CD4-positive, alpha-beta memory T cell (primary cell): ENCODE measurements at regions not wholly inside any gene's neighbourhood (a gene's known extent, or its start where the extent isn't known, plus 50 kb on each side); places are given as distances from the start of the nearest gene placed in this dataset.

ENCODE experiments used
- CTCF ChIA-PET: fragments of 350-600 bp; sonication (Branson Sonifier 250); formaldehyde crosslinking; loops from one replicate; lab custom pipeline; 2021; ENCODE audit warnings: inconsistent platforms; ENCODE audit not compliant: partially characterized antibody; lab: Charles Lee
- POLR2A ChIA-PET: fragments of 350-600 bp; sonication (Branson Sonifier 250); formaldehyde crosslinking; loops from one replicate; lab custom pipeline; 2021; ENCODE audit not compliant: partially characterized antibody; lab: Charles Lee
- DNase-seq, 5 donors: peaks; one replicate each; pipeline versions ENCODE4 v3.0.0 to v3.0.0-alpha.2; 2020 to 2022; ENCODE audit warnings: mixed read lengths in 1 of 5
- H3K27ac ChIP-seq: one replicate; pipeline ENCODE4 v1.7.0; 2013; ENCODE audit warnings: low read depth, low read length
- H3K27me3 ChIP-seq: 2 replicates; pipeline ENCODE4 v1.7.0; 2013; ENCODE audit warnings: mild to moderate bottlenecking, low read length, moderate library complexity; ENCODE audit not compliant: insufficient read depth
- H3K36me3 ChIP-seq: 2 replicates; pipeline ENCODE4 v1.7.0; 2013; ENCODE audit warnings: mild to moderate bottlenecking, low read length, moderate library complexity; ENCODE audit not compliant: insufficient read depth
- H3K4me1 ChIP-seq: 2 replicates; pipeline ENCODE4 v1.7.0; 2013; ENCODE audit warnings: mild to moderate bottlenecking, low read length, moderate library complexity; ENCODE audit not compliant: insufficient read depth
- H3K4me3 ChIP-seq, 2 donors: one replicate each; pipeline ENCODE4 v1.7.0; 2013; ENCODE audit warnings: low read length in 2 of 2, mild to moderate bottlenecking in 1 of 2
- H3K9me3 ChIP-seq, 2 donors: one replicate each; pipeline ENCODE4 v1.7.0; 2013; ENCODE audit warnings: low read length in 2 of 2, control low read depth in 1 of 2; ENCODE audit not compliant: control insufficient read depth in 1 of 2
- H3K27ac Mint-ChIP-seq, 7 donors: one replicate each; pipeline ENCODE4 v1.8.0; 2020 to 2021; ENCODE audit warnings: mixed read lengths in 7 of 7, mild to moderate bottlenecking in 6 of 7, inconsistent platforms in 3 of 7, moderate library complexity in 3 of 7
- H3K27me3 Mint-ChIP-seq, 2 donors: one replicate each; pipeline ENCODE4 v1.8.0; 2020 to 2021; ENCODE audit warnings: mixed read lengths in 2 of 2
- H3K36me3 Mint-ChIP-seq, 2 donors: one replicate each; pipeline ENCODE4 v1.8.0; 2020 to 2021; ENCODE audit warnings: mixed read lengths in 2 of 2, inconsistent platforms in 1 of 2, mild to moderate bottlenecking in 1 of 2
- H3K4me1 Mint-ChIP-seq, 4 donors: one replicate each; pipeline ENCODE4 v1.8.0; 2020 to 2021; ENCODE audit warnings: mixed read lengths in 4 of 4, mild to moderate bottlenecking in 1 of 4
- H3K4me3 Mint-ChIP-seq, 8 donors: one replicate each; pipeline ENCODE4 v1.8.0; 2020 to 2021; ENCODE audit warnings: mixed read lengths in 8 of 8, mild to moderate bottlenecking in 7 of 8, moderate library complexity in 6 of 8, inconsistent platforms in 3 of 8
- H3K9me3 Mint-ChIP-seq, 8 donors: one replicate each; pipeline ENCODE4 v1.8.0; 2020 to 2021; ENCODE audit warnings: mixed read lengths in 8 of 8, mild to moderate bottlenecking in 5 of 8, inconsistent platforms in 3 of 8, moderate library complexity in 1 of 8
- intact Hi-C: fragments of 100-400 bp; cut with micrococcal nuclease; formaldehyde crosslinking; loops from one replicate; pipeline ENCODE4 v1.15.1; 2023

DNA sequence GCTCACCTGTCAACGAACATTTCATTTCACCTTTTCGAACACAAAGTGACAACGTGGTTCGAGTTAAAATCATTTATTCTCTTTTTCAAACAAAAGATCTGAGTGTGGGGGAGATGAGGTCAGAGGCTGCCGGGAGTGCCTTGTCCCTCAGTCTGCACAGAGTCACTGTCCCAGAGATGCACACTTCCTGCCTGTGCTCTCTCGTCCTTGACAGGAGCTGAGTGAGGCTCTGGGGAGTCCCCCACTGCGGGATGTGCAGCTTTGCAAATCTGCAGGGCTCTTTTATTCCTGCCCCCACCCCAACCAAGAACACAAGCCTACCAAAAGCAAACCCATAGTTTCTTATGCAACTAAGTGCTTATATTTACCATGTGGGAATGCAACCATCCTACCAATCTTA, 497.8 kb downstream of the EIPR1 start:
- H3K27me3 ChIP-seq: no peaks in the 10 kb centered on the region
- Mint-ChIP-seq H3K27me3 (peaks cover 0 to 2% of the 10 kb centered on the region in 2 donors), H3K4me1 (no peaks in the 10 kb centered on the region), H3K4me3 (no peak overlapping the region), H3K36me3 (no peaks in the 10 kb centered on the region), H3K9me3 (peaks cover 0 to 13% (median 4%) of the 10 kb centered on the region in 8 donors), H3K27ac (no peak overlapping the region)
- H3K36me3 ChIP-seq: no peaks in the 10 kb centered on the region
- H3K4me1 ChIP-seq: no peaks in the 10 kb centered on the region
- intact Hi-C loops: no loop called here
- no peak overlapping the region for H3K27ac ChIP-seq
- no peak for DNase-seq
- H3K9me3 ChIP-seq: no peaks in the 10 kb centered on the region
- H3K4me3 ChIP-seq: no peak overlapping the region
- CTCF ChIA-PET: no interaction called here
- POLR2A ChIA-PET: no interaction called here

DNA sequence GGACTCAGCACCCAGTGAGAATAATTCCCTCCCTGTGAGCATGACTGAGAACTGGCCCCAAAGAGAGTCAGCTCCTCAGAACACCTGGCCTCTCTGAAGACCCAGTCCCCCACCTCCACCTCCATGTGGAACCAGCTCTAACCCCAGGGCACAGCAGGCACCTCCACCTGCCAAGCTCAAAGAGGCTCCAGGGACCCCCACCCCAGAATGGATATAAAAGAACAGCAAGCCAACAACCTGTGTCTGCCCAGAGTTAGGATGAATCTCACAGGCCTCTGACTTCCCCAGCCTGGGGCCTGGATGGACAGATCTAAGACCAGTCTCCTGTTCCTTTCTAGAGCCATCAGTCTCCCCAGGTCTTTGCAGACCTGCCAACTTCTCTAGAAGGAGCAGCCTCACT, 498.5 kb downstream of the EIPR1 start:
- Histone ChIP-seq H3K4me3 (no peak overlapping the region), H3K27ac (no peak overlapping the region), H3K9me3 (no peaks in the 10 kb centered on the region), H3K4me1 (no peaks in the 10 kb centered on the region), H3K27me3 (no peaks in the 10 kb centered on the region), H3K36me3 (no peaks in the 10 kb centered on the region)
- no peaks in the 10 kb centered on the region for H3K4me1 Mint-ChIP-seq
- H3K27ac Mint-ChIP-seq: no peak overlapping the region
- no peak for DNase-seq
- POLR2A ChIA-PET: no interaction called here
- no peak overlapping the region for H3K4me3 Mint-ChIP-seq
- CTCF ChIA-PET: no interaction called here
- intact Hi-C loops: no loop called here
- H3K36me3 Mint-ChIP-seq: no peaks in the 10 kb centered on the region
- peaks cover 0 to 13% (median 4%) of the 10 kb centered on the region in 8 donors for H3K9me3 Mint-ChIP-seq
- H3K27me3 Mint-ChIP-seq: no peaks in the 10 kb centered on the region

DNA sequence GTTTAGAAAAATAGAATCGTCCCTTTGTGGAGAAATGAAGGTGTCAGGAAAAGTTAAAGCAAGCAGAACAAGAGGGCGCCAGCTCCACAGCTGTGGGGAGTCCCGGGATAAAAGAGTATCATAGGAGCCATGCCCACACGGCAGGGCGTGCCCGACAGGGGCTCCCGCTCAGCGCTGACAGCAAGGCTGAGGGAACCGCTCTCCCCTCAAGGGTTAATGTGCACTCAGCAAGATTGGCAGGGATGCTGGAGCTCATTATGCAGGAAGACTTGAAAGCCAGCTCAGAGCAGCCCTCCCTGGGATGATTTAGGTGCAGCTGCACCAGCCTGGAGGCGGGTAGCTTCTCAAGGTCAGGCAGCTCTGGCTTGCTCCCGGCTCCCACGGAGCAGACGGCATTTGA, 500.2 kb downstream of the EIPR1 start:
- no peak overlapping the region for H3K27ac ChIP-seq
- CTCF ChIA-PET: interaction anchor here (1.4 kb wide), 1 partner anchor 11 kb away, joined by 3 read pairs; no protein-coding TSS in a partner anchor
- peak overlapping the region in 1 of 7 donors; percentile 49 for H3K27ac Mint-ChIP-seq
- peaks cover 0 to 3% (median under 1%) of the 10 kb centered on the region in 8 donors for H3K9me3 Mint-ChIP-seq
- H3K27me3 ChIP-seq: no peaks in the 10 kb centered on the region
- H3K4me3 ChIP-seq: no peak overlapping the region
- no peak overlapping the region for H3K4me3 Mint-ChIP-seq
- POLR2A ChIA-PET: no interaction called here
- DNase-seq: no peak
- H3K4me1 ChIP-seq: no peaks in the 10 kb centered on the region
- H3K4me1 Mint-ChIP-seq: no peaks in the 10 kb centered on the region
- no peaks in the 10 kb centered on the region for H3K9me3 ChIP-seq
- no peaks in the 10 kb centered on the region for H3K36me3 ChIP-seq
- H3K36me3 Mint-ChIP-seq: no peaks in the 10 kb centered on the region
- intact Hi-C loops: no loop called here
- no peaks in the 10 kb centered on the region for H3K27me3 Mint-ChIP-seq

DNA sequence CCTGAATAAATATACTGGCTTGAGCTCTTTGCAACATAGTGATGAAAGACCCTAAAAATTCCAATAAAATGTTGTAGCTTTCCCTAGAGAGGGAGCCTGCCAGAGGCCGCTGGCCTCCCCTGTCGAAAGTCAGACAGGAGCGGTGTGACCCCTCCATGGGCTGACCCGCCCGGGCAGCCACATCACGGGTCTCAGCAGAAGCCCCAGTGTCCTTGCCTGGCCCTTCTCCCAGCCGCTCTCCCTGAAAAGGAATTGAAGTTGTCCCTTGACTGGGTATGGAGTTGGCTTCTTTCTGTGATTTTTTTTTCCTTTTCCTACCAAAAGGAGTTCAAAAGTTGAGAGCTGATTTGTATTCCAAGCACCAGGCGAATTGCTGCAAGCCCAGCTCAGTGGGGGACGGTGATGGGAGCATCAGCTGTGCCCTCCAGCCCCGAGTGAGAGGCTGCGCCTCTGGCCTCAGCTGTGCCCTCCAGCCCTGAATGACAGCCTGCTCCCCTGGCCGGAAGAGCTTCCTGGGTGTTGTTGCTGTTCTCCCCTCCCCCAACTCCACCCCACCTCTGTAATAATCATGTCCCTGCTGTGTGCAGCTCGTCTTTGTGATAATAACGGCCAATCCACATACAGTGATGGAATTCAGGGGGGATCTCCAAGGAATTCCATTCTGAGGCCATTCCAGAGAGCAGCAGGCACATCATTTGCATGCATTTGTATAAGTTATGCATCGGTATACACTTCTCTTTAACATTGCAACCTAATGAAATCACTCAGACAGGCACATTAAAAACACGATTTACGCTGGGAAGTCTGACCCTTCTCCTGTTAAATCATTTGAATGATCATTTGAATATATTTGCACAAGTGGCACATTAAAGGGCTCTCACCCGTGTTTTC, 501.0 kb downstream of the EIPR1 start:
- Histone ChIP-seq H3K4me1 (no peaks in the 10 kb centered on the region), H3K9me3 (no peaks in the 10 kb centered on the region), H3K36me3 (no peaks in the 10 kb centered on the region), H3K27ac (no peak overlapping the region), H3K27me3 (no peaks in the 10 kb centered on the region), H3K4me3 (no peak overlapping the region)
- CTCF ChIA-PET: interaction anchor here (1.4 kb wide), 1 partner anchor 10 kb away, joined by 3 read pairs; no protein-coding TSS in a partner anchor
- POLR2A ChIA-PET: no interaction called here
- Mint-ChIP-seq H3K27ac (no peak overlapping the region), H3K4me3 (no peak overlapping the region), H3K27me3 (no peaks in the 10 kb centered on the region), H3K4me1 (no peaks in the 10 kb centered on the region), H3K9me3 (peaks cover 0 to 3% (median 0%) of the 10 kb centered on the region in 8 donors), H3K36me3 (no peaks in the 10 kb centered on the region)
- intact Hi-C loops: no loop called here
- no peak for DNase-seq

DNA sequence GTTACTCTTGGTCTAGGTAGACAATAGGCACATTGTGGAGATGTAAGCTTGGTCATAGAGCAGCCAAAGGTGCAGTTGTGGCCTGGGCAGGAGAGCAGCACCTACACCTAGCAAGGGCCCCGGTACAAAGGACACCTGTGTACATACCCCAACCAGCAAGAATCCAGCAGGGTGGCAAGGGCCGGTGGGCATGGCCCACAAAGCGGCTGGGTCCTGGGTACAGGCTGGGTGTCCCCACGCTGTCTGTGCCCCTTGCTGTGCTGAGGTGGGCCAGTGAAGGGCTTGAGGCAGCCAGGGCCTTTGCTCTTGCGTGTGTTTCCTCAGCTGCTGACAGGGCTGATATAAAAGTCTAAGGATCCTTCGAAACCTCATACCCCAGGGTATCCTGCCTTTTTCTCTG, 501.8 kb downstream of the EIPR1 start:
- Histone ChIP-seq H3K9me3 (no peaks in the 10 kb centered on the region), H3K4me3 (no peak overlapping the region), H3K27me3 (no peaks in the 10 kb centered on the region), H3K36me3 (no peaks in the 10 kb centered on the region), H3K27ac (no peak overlapping the region), H3K4me1 (no peaks in the 10 kb centered on the region)
- Mint-ChIP-seq H3K27me3 (no peaks in the 10 kb centered on the region), H3K36me3 (no peaks in the 10 kb centered on the region), H3K27ac (no peak overlapping the region), H3K9me3 (peaks cover 0 to 3% (median 0%) of the 10 kb centered on the region in 8 donors), H3K4me1 (no peaks in the 10 kb centered on the region), H3K4me3 (no peak overlapping the region)
- intact Hi-C loops: no loop called here
- ChIA-PET CTCF (no interaction called here), POLR2A (no interaction called here)
- no peak for DNase-seq

DNA sequence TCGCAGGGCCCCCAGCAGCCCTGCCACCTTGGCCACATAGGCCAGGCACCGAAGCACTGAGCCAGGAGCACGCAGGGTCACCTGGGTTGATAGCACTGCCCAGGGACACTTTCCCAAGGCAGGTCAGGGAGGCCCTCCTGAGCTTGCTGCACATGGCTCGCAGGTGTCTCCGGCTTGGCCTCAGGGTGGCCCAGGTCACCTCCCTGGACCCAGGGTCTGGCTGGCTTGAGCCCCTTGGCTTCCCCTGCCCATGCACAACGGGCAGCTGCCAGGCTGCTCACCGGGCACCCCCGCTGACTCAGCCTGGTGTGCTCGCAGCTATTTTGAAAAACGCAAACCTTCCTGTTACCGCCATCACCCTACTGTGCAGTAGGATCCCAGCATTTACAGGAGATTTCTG, 502.3 kb downstream of the EIPR1 start:
- Mint-ChIP-seq H3K36me3 (no peaks in the 10 kb centered on the region), H3K4me3 (no peak overlapping the region), H3K27me3 (no peaks in the 10 kb centered on the region), H3K4me1 (no peaks in the 10 kb centered on the region), H3K9me3 (peaks cover 0 to 3% (median 0%) of the 10 kb centered on the region in 8 donors), H3K27ac (no peak overlapping the region)
- CTCF ChIA-PET: no interaction called here
- intact Hi-C loops: no loop called here
- DNase-seq: no peak
- no peaks in the 10 kb centered on the region for H3K27me3 ChIP-seq
- H3K4me1 ChIP-seq: no peaks in the 10 kb centered on the region
- no peaks in the 10 kb centered on the region for H3K9me3 ChIP-seq
- no peaks in the 10 kb centered on the region for H3K36me3 ChIP-seq
- H3K4me3 ChIP-seq: no peak overlapping the region
- no peak overlapping the region for H3K27ac ChIP-seq
- POLR2A ChIA-PET: no interaction called here

DNA sequence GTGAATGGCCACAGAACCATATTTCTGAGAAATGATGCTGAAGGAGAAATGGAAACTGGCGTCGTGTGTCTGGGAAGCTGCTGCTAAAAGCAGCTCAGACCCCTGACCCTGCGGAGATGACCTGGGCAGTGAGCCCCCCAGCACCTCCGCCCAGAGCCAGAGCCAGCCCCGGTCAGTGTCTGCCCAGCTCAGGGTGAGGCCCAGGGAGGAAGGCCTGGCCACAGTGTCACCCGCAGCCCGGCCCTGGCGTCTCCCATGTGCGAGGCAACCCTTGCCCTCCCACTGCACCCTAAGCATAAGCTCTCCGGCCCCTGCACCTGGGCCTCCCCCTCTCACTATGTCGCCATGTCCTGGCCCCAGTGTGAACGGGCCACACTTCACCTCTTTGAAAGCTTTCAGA, 502.8 kb downstream of the EIPR1 start:
- Mint-ChIP-seq H3K4me1 (no peaks in the 10 kb centered on the region), H3K9me3 (peaks cover 0 to 3% (median 0%) of the 10 kb centered on the region in 8 donors), H3K27me3 (no peaks in the 10 kb centered on the region), H3K27ac (no peak overlapping the region), H3K36me3 (no peaks in the 10 kb centered on the region), H3K4me3 (no peak overlapping the region)
- no peak overlapping the region for H3K27ac ChIP-seq
- no peak for DNase-seq
- no peaks in the 10 kb centered on the region for H3K36me3 ChIP-seq
- no peaks in the 10 kb centered on the region for H3K4me1 ChIP-seq
- ChIA-PET POLR2A (no interaction called here), CTCF (no interaction called here)
- H3K4me3 ChIP-seq: no peak overlapping the region
- no peaks in the 10 kb centered on the region for H3K27me3 ChIP-seq
- intact Hi-C loops: no loop called here
- H3K9me3 ChIP-seq: no peaks in the 10 kb centered on the region
